NB4 (cell line): ENCODE measurements at regions not wholly inside any gene's neighbourhood (a gene's known extent, or its start where the extent isn't known, plus 50 kb on each side); places are given as distances from the start of the nearest gene placed in this dataset.

Experiments
- DNase-seq: peaks from one replicate; pipeline ENCODE4 v3.0.0; 2010; ENCODE audit warnings: low read depth
- H3K4me3 ChIP-seq: one replicate; pipeline ENCODE4 v1.5.1; 2011; ENCODE audit warnings: mild to moderate bottlenecking, low read depth, low read length, moderate library complexity
- CTCF ChIP-seq: IDR thresholded peaks from one replicate; pipeline ENCODE4 v1.5.1; 2012; ENCODE audit warnings: low read depth, low read length
- MAX ChIP-seq: IDR thresholded peaks from 2 replicates; pipeline ENCODE4 v1.6.1; 2011; ENCODE audit warnings: low read depth, low read length
- MYC ChIP-seq: IDR thresholded peaks from 2 replicates; pipeline ENCODE4 v1.6.1; 2011; ENCODE audit warnings: low read depth, low read length
- POLR2A ChIP-seq: IDR thresholded peaks from 2 replicates; pipeline ENCODE4 v1.6.1; 2011; ENCODE audit warnings: mild to moderate bottlenecking; ENCODE audit not compliant: insufficient read length; ENCODE audit errors: extremely low read depth

GRCh38 chr11:93248602-93249001, 50.8 kb upstream of the SLC36A4 start:
- TF ChIP-seq MYC: no peak
- peak; percentile 21 for TF ChIP-seq CTCF
- peak; percentile 30 for DNase-seq
- H3K4me3 ChIP-seq: no peak overlapping the region

GRCh38 chr11:93249459-93250220, 51.8 kb upstream of the SLC36A4 start:
- H3K4me3 ChIP-seq: no peak overlapping the region
- no peak for DNase-seq
- TF ChIP-seq POLR2A (no peak), MYC (no peak), MAX (no peak), CTCF (no peak)

GRCh38 chr11:93250326-93250725, 52.5 kb upstream of the SLC36A4 start:
- no peak overlapping the region for H3K4me3 ChIP-seq
- TF ChIP-seq MAX (no peak), POLR2A (no peak), MYC (no peak), CTCF (no peak)
- no peak for DNase-seq

GRCh38 chr11:93251922-93252321, 54.1 kb upstream of the SLC36A4 start:
- no peak for TF ChIP-seq MAX
- no peak for TF ChIP-seq MYC
- TF ChIP-seq POLR2A: no peak
- TF ChIP-seq CTCF: no peak
- DNase-seq: no peak
- no peak overlapping the region for H3K4me3 ChIP-seq

- DNase-seq: no peak
- no peak overlapping the region for H3K4me3 ChIP-seq
- TF ChIP-seq MYC: no peak
- no peak for TF ChIP-seq MAX
- TF ChIP-seq CTCF: no peak
- no peak for TF ChIP-seq POLR2A
Observed at GRCh38 chr11:93253111-93253510, 55.3 kb upstream of the SLC36A4 start.
